Uterus (tissue), 2 donors: ENCODE measurements at regions not wholly inside any gene's neighbourhood (a gene's known extent, or its start where the extent isn't known, plus 50 kb on each side); places are given as distances from the start of the nearest gene placed in this dataset.

Experiments used
- CTCF ChIP-seq, 4 experiments: fragments of 200-600 bp in 2 of 4; fragments of 450-650 bp in 2 of 4; sonication (generic) in 2 of 4; IDR thresholded peaks; one replicate each; pipeline ENCODE4 v1.5.1; 2016 to 2019; ENCODE audit warnings: antibody characterized with exemption in 4 of 4, mild to moderate bottlenecking in 2 of 4, moderate library complexity in 1 of 4
- POLR2A ChIP-seq, 2 donors: fragments of 450-650 bp; IDR thresholded peaks; one replicate each; pipeline ENCODE4 v1.6.1; 2016; ENCODE audit warnings: antibody characterized with exemption in 2 of 2, mild to moderate bottlenecking in 1 of 2, moderate library complexity in 1 of 2

GRCh38 chr2:236730393-236730792 lies 160.8 kb downstream of the ACKR3 start:
- no peak for TF ChIP-seq CTCF (IDR thresholded peaks at IDR 0.05)
- no peak for TF ChIP-seq POLR2A (IDR thresholded peaks at IDR 0.05)
